HG02610 (cell line): ENCODE measurements at regions not wholly inside any gene's neighbourhood (a gene's known extent, or its start where the extent isn't known, plus 50 kb on each side); places are given as distances from the start of the nearest gene placed in this dataset.

Source experiments
- ATAC-seq: cut with Tn5 transposase; IDR thresholded peaks from one replicate; pipeline ENCODE4 v1.9.1; 2021; ENCODE audit warnings: mild to moderate bottlenecking, moderate library complexity; ENCODE audit not compliant: unreplicated experiment

GRCh38 chr3:70805061-70805889, 492.8 kb upstream of the MDFIC2 start:
- ATAC-seq, result no peak

GRCh38 chr3:70803891-70804290, 491.5 kb upstream of the MDFIC2 start:
- ATAC-seq, result no peak

GRCh38 chr3:70803319-70803718, 490.9 kb upstream of the MDFIC2 start:
- ATAC-seq, result no peak

- ATAC-seq, result no peak
Observed at GRCh38 chr3:70800951-70801350, 488.5 kb upstream of the MDFIC2 start.

- ATAC-seq, result no peak
Observed at GRCh38 chr3:70789878-70790277, 477.4 kb upstream of the MDFIC2 start.

GRCh38 chr3:70780790-70781189, 468.4 kb upstream of the MDFIC2 start:
- no peak for ATAC-seq

GRCh38 chr3:70779296-70779695, 466.9 kb upstream of the MDFIC2 start:
- ATAC-seq, result no peak

- no peak for ATAC-seq
Observed at GRCh38 chr3:70776081-70776480, 463.6 kb upstream of the MDFIC2 start.

- no peak for ATAC-seq
Observed at GRCh38 chr3:70775257-70775656, 462.8 kb upstream of the MDFIC2 start.

- no peak for ATAC-seq
Observed at GRCh38 chr3:70774641-70775040, 462.2 kb upstream of the MDFIC2 start.

GRCh38 chr3:70771426-70772147, 459.1 kb upstream of the MDFIC2 start:
- no peak for ATAC-seq

GRCh38 chr3:70770650-70771049, 458.2 kb upstream of the MDFIC2 start:
- no peak for ATAC-seq

- no peak for ATAC-seq
Observed at GRCh38 chr3:70766301-70766700, 453.9 kb upstream of the MDFIC2 start.

GRCh38 chr3:70763894-70764293, 451.5 kb upstream of the MDFIC2 start:
- ATAC-seq, result no peak

- ATAC-seq, result no peak
Observed at GRCh38 chr3:70757658-70758057, 445.2 kb upstream of the MDFIC2 start.

- no peak for ATAC-seq
Observed at GRCh38 chr3:70755526-70755925, 443.1 kb upstream of the MDFIC2 start.

- ATAC-seq, result no peak
Observed at GRCh38 chr3:70754314-70754713, 441.9 kb upstream of the MDFIC2 start.

- ATAC-seq, result no peak
Observed at GRCh38 chr3:70753572-70753971, 441.1 kb upstream of the MDFIC2 start.

- no peak for ATAC-seq
Observed at GRCh38 chr3:70752051-70752450, 439.6 kb upstream of the MDFIC2 start.

GRCh38 chr3:70749122-70749521, 436.7 kb upstream of the MDFIC2 start:
- ATAC-seq, result no peak

GRCh38 chr3:70748593-70748992, 436.2 kb upstream of the MDFIC2 start:
- ATAC-seq, result no peak

GRCh38 chr3:70747847-70748246, 435.4 kb upstream of the MDFIC2 start:
- no peak for ATAC-seq
